OCI-LY7 (cell line): ENCODE measurements at regions not wholly inside any gene's neighbourhood (a gene's known extent, or its start where the extent isn't known, plus 50 kb on each side); places are given as distances from the start of the nearest gene placed in this dataset.

ENCODE experiments used
- CTCF ChIP-seq: fragments of 200-600 bp; sonication (generic); conservative IDR thresholded peaks from 2 replicates; pipeline ENCODE4 v1.5.1; 2014; ENCODE audit warnings: mild to moderate bottlenecking, antibody characterized with exemption, low read length, moderate library complexity, mixed read lengths
- EZH2phosphoT487 ChIP-seq: fragments of 200-600 bp; sonication (generic); IDR thresholded peaks from 2 replicates; pipeline ENCODE4 v1.6.1; 2018; ENCODE audit warnings: low read depth, borderline replicate concordance, mild to moderate bottlenecking, mixed run types, antibody characterized with exemption, low read length, moderate library complexity, mixed read lengths

GRCh38 chr11:77525455-77526091 is 51.7 kb upstream of the PAK1 start:
- TF ChIP-seq CTCF, result no peak
- no peak for TF ChIP-seq EZH2phosphoT487
